Sigmoid colon (tissue), 6 donors: ENCODE measurements at regions not wholly inside any gene's neighbourhood (a gene's known extent, or its start where the extent isn't known, plus 50 kb on each side); places are given as distances from the start of the nearest gene placed in this dataset.

Experiments used
- DNase-seq: peaks from one replicate; pipeline ENCODE4 v3.0.0-alpha.2; 2019
- H3K27ac ChIP-seq, 4 donors: fragments of 200-600 bp; sonication (generic); one replicate each; pipeline ENCODE4 v1.5.1; 2016 to 2019; ENCODE audit warnings: mild to moderate bottlenecking in 1 of 4
- H3K27me3 ChIP-seq, 3 donors: fragments of 200-600 bp; sonication (generic); one replicate each; pipeline ENCODE4 v1.5.1; 2019; ENCODE audit warnings: mild to moderate bottlenecking in 1 of 3
- H3K36me3 ChIP-seq, 4 donors: fragments of 200-600 bp; sonication (generic); one replicate each; pipeline ENCODE4 v1.5.1; 2016 to 2019
- H3K4me1 ChIP-seq, 4 donors: fragments of 200-600 bp; sonication (generic); one replicate each; pipeline ENCODE4 v1.5.1; 2017 to 2019
- H3K4me3 ChIP-seq, 4 donors: fragments of 200-600 bp; sonication (generic); one replicate each; pipeline ENCODE4 v1.5.1; 2017 to 2019; ENCODE audit warnings: mild to moderate bottlenecking in 2 of 4, moderate library complexity in 1 of 4
- H3K9me3 ChIP-seq, 4 donors: fragments of 200-600 bp in 3 of 4; sonication (generic) in 3 of 4; one replicate each; pipeline versions ENCODE4 v1.5.1 to v1.6.1; 2013 to 2019
- CTCF ChIP-seq, 4 experiments: fragments of 450-650 bp in 3 of 4; fragments of 200-600 bp in 1 of 4; IDR thresholded peaks; one replicate each; pipeline ENCODE4 v1.5.1; 2016 to 2019; ENCODE audit warnings: antibody characterized with exemption in 4 of 4, mild to moderate bottlenecking in 3 of 4, moderate library complexity in 2 of 4
- EP300 ChIP-seq, 4 donors: sonication (generic); formaldehyde crosslinking; IDR thresholded peaks; one replicate each; pipeline ENCODE4 v1.6.1; 2017; ENCODE audit warnings: antibody characterized with exemption in 4 of 4
- POLR2A ChIP-seq, 2 donors: fragments of 450-650 bp; IDR thresholded peaks; one replicate each; pipeline ENCODE4 v1.6.1; 2016; ENCODE audit warnings: antibody characterized with exemption in 2 of 2, mild to moderate bottlenecking in 2 of 2, moderate library complexity in 2 of 2
- POLR2AphosphoS5 ChIP-seq, 4 donors: sonication (generic); formaldehyde crosslinking; IDR thresholded peaks; one replicate each; pipeline ENCODE4 v1.6.1; 2017; ENCODE audit warnings: antibody characterized with exemption in 4 of 4
- WGBS, 2 donors: extraction: QIAGEN DNeasy Blood & Tissue Kit; methylation state at CpG; one replicate each; pipeline ENCODE4 v1.1.7; 2013; 5-methylcytosine and 5-hydroxymethylcytosine counted together
- intact Hi-C: fragments of 100-400 bp; cut with DNase I; formaldehyde crosslinking; loops from one replicate; pipeline ENCODE4 v1.15.1; 2023
- donor health status: healthy with polysubstance abuse.
- donor health status: healthy.

- Histone ChIP-seq H3K9me3 (no peaks in the 10 kb centered on the region), H3K36me3 (no peaks in the 10 kb centered on the region), H3K4me3 (no peak overlapping the region), H3K4me1 (peaks cover 0 to 5% (median 2%) of the 10 kb centered on the region in 4 donors), H3K27me3 (no peaks in the 10 kb centered on the region), H3K27ac (no peak overlapping the region)
- WGBS, 2 donors = 64 to 79% methylated on average over 5 of the region's 5 CpGs
- intact Hi-C loops = no loop called here
- TF ChIP-seq POLR2A (IDR thresholded peaks at IDR 0.05) (no peak), POLR2AphosphoS5 (IDR thresholded peaks at IDR 0.05) (no peak), CTCF (IDR thresholded peaks at IDR 0.05) (no peak), EP300 (IDR thresholded peaks at IDR 0.05) (no peak)
- no peak for DNase-seq
These were observed 459.7 kb downstream of the EBF1 start for GRCh38 chr5:158639881-158640592.

- no peak for TF ChIP-seq POLR2AphosphoS5 (IDR thresholded peaks at IDR 0.05)
- TF ChIP-seq EP300 (IDR thresholded peaks at IDR 0.05) = no peak
- no peak for TF ChIP-seq CTCF (IDR thresholded peaks at IDR 0.05)
- no peak for TF ChIP-seq POLR2A (IDR thresholded peaks at IDR 0.05)
- intact Hi-C loops = no loop called here
- H3K4me3 ChIP-seq = no peak overlapping the region
- H3K27me3 ChIP-seq = no peaks in the 10 kb centered on the region
- WGBS, 2 donors = 84 to 85% methylated on average over 3 of the region's 3 CpGs
- H3K9me3 ChIP-seq = no peaks in the 10 kb centered on the region
- H3K27ac ChIP-seq = no peak overlapping the region
- DNase-seq = no peak
- no peaks in the 10 kb centered on the region for H3K36me3 ChIP-seq
- peaks cover 0 to 5% (median 2%) of the 10 kb centered on the region in 4 donors for H3K4me1 ChIP-seq
These were observed 461.3 kb downstream of the EBF1 start for GRCh38 chr5:158638396-158638795.

DNA sequence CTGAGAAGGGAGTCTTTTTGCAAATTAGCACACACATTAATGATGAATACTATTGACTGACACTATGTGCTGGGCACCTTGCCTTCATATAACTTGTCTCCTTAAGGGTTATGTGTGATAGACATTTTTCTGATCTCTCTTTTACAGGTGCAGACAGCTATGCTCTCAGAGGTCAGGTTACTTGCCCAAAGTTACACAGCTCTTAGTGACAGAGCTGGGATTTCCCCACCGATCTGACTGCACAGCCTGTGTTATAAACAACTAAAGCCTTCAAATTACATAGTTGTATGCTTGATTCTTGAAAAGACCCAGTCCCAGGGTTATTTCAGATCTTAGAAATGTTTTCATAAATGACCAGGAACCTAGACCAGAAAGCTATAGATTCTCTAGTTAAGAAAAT, 462.7 kb downstream of the EBF1 start:
- DNase-seq = no peak
- Histone ChIP-seq H3K9me3 (no peaks in the 10 kb centered on the region), H3K27me3 (no peaks in the 10 kb centered on the region), H3K4me3 (no peak overlapping the region), H3K4me1 (no peaks in the 10 kb centered on the region), H3K36me3 (no peaks in the 10 kb centered on the region), H3K27ac (no peak overlapping the region)
- intact Hi-C loops = no loop called here
- no peak for TF ChIP-seq CTCF (IDR thresholded peaks at IDR 0.05)
- TF ChIP-seq POLR2AphosphoS5 (IDR thresholded peaks at IDR 0.05) = no peak
- TF ChIP-seq EP300 (IDR thresholded peaks at IDR 0.05) = no peak
- TF ChIP-seq POLR2A (IDR thresholded peaks at IDR 0.05) = no peak
- WGBS, 2 donors = 13 to 22% methylated on average over 1 of the region's 1 CpG

DNA sequence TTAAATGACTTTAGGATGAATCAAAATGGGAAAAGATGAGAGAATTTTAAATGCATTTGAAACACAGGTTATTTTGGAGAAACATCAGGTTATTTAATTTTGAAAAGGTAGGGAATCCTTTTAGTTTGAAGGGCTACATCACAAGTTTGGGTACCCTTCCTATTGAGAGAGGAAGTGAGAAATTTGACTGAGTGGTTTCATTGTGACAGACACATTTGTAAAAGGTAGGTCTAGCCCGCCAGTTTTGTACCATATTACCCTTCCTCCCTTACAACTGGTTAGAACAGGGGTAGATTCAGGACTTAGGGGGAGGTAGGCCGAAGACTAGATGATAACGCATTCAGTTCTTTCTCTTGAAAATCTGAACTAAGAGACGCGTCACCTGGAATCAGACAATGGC, 464.2 kb downstream of the EBF1 start:
- Histone ChIP-seq H3K4me1 (no peaks in the 10 kb centered on the region), H3K4me3 (no peak overlapping the region), H3K27ac (no peak overlapping the region), H3K27me3 (no peaks in the 10 kb centered on the region), H3K9me3 (no peaks in the 10 kb centered on the region), H3K36me3 (no peaks in the 10 kb centered on the region)
- intact Hi-C loops = no loop called here
- WGBS, 2 donors = 89 to 97% methylated on average over 5 of the region's 5 CpGs
- no peak for TF ChIP-seq EP300 (IDR thresholded peaks at IDR 0.05)
- no peak for TF ChIP-seq POLR2A (IDR thresholded peaks at IDR 0.05)
- no peak for TF ChIP-seq CTCF (IDR thresholded peaks at IDR 0.05)
- no peak for TF ChIP-seq POLR2AphosphoS5 (IDR thresholded peaks at IDR 0.05)
- DNase-seq = no peak

DNA sequence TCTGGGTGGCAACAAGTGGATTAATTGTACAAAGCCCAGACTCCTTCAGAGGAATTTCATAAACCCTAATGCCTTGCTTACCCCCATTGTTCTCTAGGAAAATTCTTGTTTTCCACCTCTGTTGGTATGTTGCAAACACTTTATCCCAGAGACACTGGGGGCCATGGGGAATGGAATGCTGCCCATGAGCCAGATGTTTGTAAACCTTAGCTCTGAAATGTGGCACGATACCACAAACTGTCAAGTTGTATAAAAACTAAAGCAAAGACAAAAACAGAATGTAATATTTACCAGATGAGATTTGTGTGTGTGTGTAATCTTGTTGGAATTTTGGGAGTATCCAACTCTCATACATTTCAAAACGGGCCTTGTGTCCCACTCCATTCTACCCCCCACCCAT, 465.0 kb downstream of the EBF1 start:
- no peaks in the 10 kb centered on the region for H3K27me3 ChIP-seq
- peak; percentile 75 for DNase-seq
- H3K4me3 ChIP-seq = no peak overlapping the region
- no peak for TF ChIP-seq POLR2AphosphoS5 (IDR thresholded peaks at IDR 0.05)
- TF ChIP-seq EP300 (IDR thresholded peaks at IDR 0.05) = no peak
- TF ChIP-seq CTCF (IDR thresholded peaks at IDR 0.05) = no peak
- no peak for TF ChIP-seq POLR2A (IDR thresholded peaks at IDR 0.05)
- no peaks in the 10 kb centered on the region for H3K4me1 ChIP-seq
- no peaks in the 10 kb centered on the region for H3K36me3 ChIP-seq
- intact Hi-C loops = no loop called here
- H3K9me3 ChIP-seq = no peaks in the 10 kb centered on the region
- WGBS, 2 donors = 40 to 54% methylated on average over 2 of the region's 2 CpGs
- no peak overlapping the region for H3K27ac ChIP-seq
